Mesenchymal stem cell (in vitro differentiated cells and primary cell): ENCODE measurements at regions not wholly inside any gene's neighbourhood (a gene's known extent, or its start where the extent isn't known, plus 50 kb on each side); places are given as distances from the start of the nearest gene placed in this dataset.

Experiments used
- DNase-seq: peaks from one replicate; pipeline ENCODE4 v3.0.0-alpha.2; 2013
- H2AFZ ChIP-seq: one replicate; pipeline ENCODE4 v1.6.1; 2013; ENCODE audit warnings: low read depth, mild to moderate bottlenecking, control low read depth, inconsistent platforms, low read length, moderate library complexity
- H2AK5ac ChIP-seq: 2 replicates; pipeline ENCODE4 v1.6.1; 2013; ENCODE audit warnings: low read length, moderate library complexity, mild to moderate bottlenecking, inconsistent platforms; ENCODE audit not compliant: severe bottlenecking
- H2BK120ac ChIP-seq: one replicate; pipeline ENCODE4 v1.6.1; 2013; ENCODE audit warnings: low read depth, mild to moderate bottlenecking, inconsistent platforms, low read length, moderate library complexity
- H2BK12ac ChIP-seq, 2 experiments: one replicate each; pipeline ENCODE4 v1.6.1; 2013; ENCODE audit warnings: inconsistent platforms in 2 of 2, low read length in 2 of 2, mild to moderate bottlenecking in 2 of 2, moderate library complexity in 2 of 2, control low read depth in 1 of 2
- H2BK15ac ChIP-seq: one replicate; pipeline ENCODE4 v1.6.1; 2013; ENCODE audit warnings: mild to moderate bottlenecking, low read depth, inconsistent platforms; ENCODE audit not compliant: poor library complexity, severe bottlenecking
- H2BK5ac ChIP-seq: 2 replicates; pipeline ENCODE4 v1.6.1; 2013; ENCODE audit warnings: low read depth, mild to moderate bottlenecking, low read length, control low read depth, inconsistent platforms; ENCODE audit not compliant: poor library complexity, severe bottlenecking
- H3K14ac ChIP-seq, 2 experiments: one replicate each; pipeline ENCODE4 v1.6.1; 2013; ENCODE audit warnings: inconsistent platforms in 2 of 2, low read length in 2 of 2, control low read depth in 1 of 2, mild to moderate bottlenecking in 1 of 2, moderate library complexity in 1 of 2
- H3K18ac ChIP-seq, 2 experiments: one replicate each; pipeline ENCODE4 v1.6.1; 2013; ENCODE audit warnings: inconsistent platforms in 2 of 2, low read length in 2 of 2, control low read depth in 1 of 2, low read depth in 1 of 2, mild to moderate bottlenecking in 1 of 2
- H3K23ac ChIP-seq, 2 experiments: one replicate each; pipeline ENCODE4 v1.6.1; 2013; ENCODE audit warnings: inconsistent platforms in 2 of 2, low read length in 2 of 2, mild to moderate bottlenecking in 2 of 2, moderate library complexity in 2 of 2, control low read depth in 1 of 2
- H3K27ac ChIP-seq: 2 replicates; pipeline ENCODE4 v1.5.1; 2013; ENCODE audit warnings: mild to moderate bottlenecking, moderate library complexity, low read length, control low read depth, inconsistent platforms; ENCODE audit not compliant: poor library complexity, severe bottlenecking
- H3K27me3 ChIP-seq, 2 experiments: 2 replicates each; pipeline versions ENCODE4 v1.6.1 to v1.7.0; 2013; ENCODE audit warnings: low read length in 2 of 2, mild to moderate bottlenecking in 2 of 2, moderate library complexity in 2 of 2, control low read depth in 1 of 2, inconsistent platforms in 1 of 2; ENCODE audit not compliant: control insufficient read depth in 1 of 2, insufficient read depth in 1 of 2
- H3K36me3 ChIP-seq, 2 experiments: 2 replicates each; pipeline versions ENCODE4 v1.6.1 to v1.7.0; 2013; ENCODE audit warnings: low read length in 2 of 2, control low read depth in 1 of 2, inconsistent platforms in 1 of 2, low read depth in 1 of 2, mild to moderate bottlenecking in 1 of 2; ENCODE audit not compliant: insufficient read depth in 2 of 2, control insufficient read depth in 1 of 2
- H3K4ac ChIP-seq, 2 experiments: one replicate each; pipeline ENCODE4 v1.6.1; 2013; ENCODE audit warnings: inconsistent platforms in 2 of 2, low read length in 2 of 2, mild to moderate bottlenecking in 2 of 2, moderate library complexity in 2 of 2, control low read depth in 1 of 2, low read depth in 1 of 2
- H3K4me1 ChIP-seq: 2 replicates; pipeline ENCODE4 v1.6.1; 2013; ENCODE audit warnings: low read depth, low read length, control low read depth; ENCODE audit not compliant: control insufficient read depth, insufficient read depth
- H3K4me2 ChIP-seq: 2 replicates; pipeline ENCODE4 v1.6.1; 2013; ENCODE audit warnings: low read length, mild to moderate bottlenecking, inconsistent platforms; ENCODE audit not compliant: poor library complexity, severe bottlenecking
- H3K4me3 ChIP-seq, 2 experiments: 2 replicates each; pipeline versions ENCODE4 v1.5.1 to v1.7.0; 2013; ENCODE audit warnings: low read length in 2 of 2, mild to moderate bottlenecking in 2 of 2, control low read depth in 1 of 2, low read depth in 1 of 2; ENCODE audit not compliant: insufficient read depth in 1 of 2
- H3K79me1 ChIP-seq: replicated peaks from 2 replicates; pipeline ENCODE4 v1.6.1; 2013; ENCODE audit warnings: mild to moderate bottlenecking, control low read depth, low read length, inconsistent platforms; ENCODE audit not compliant: poor library complexity, severe bottlenecking
- H3K9ac ChIP-seq: 2 replicates; pipeline ENCODE4 v1.7.0; 2013; ENCODE audit warnings: mild to moderate bottlenecking, low read length, moderate library complexity
- H3K9me3 ChIP-seq: 2 replicates; pipeline ENCODE4 v1.7.0; 2013; ENCODE audit warnings: mild to moderate bottlenecking, low read length; ENCODE audit not compliant: control insufficient read depth
- H4K8ac ChIP-seq: one replicate; pipeline ENCODE4 v1.6.1; 2013; ENCODE audit warnings: inconsistent platforms, mild to moderate bottlenecking, low read length, moderate library complexity
- H4K91ac ChIP-seq: one replicate; pipeline ENCODE4 v1.6.1; 2013; ENCODE audit warnings: mild to moderate bottlenecking, low read length, inconsistent platforms
- WGBS: methylation state at CpG from one replicate; pipeline ENCODE4 v1.1.7; 2013; ENCODE audit warnings: mixed read lengths; 5-methylcytosine and 5-hydroxymethylcytosine counted together

GRCh38 chr7:81628951-81629350 is 140.9 kb downstream of the HGF start:
- Histone ChIP-seq H4K91ac (no peak overlapping the region), H3K4ac (no peak overlapping the region), H3K36me3 (no peaks in the 10 kb centered on the region), H2BK5ac (no peak overlapping the region), H3K9me3 (no peaks in the 10 kb centered on the region), H2AFZ (no peak overlapping the region), H3K4me3 (no peak overlapping the region), H3K4me1 (no peaks in the 10 kb centered on the region), H2AK5ac (no peak overlapping the region), H2BK120ac (no peak overlapping the region), H3K14ac (no peak overlapping the region), H3K27ac (no peak overlapping the region), H2BK15ac (no peak overlapping the region), H4K8ac (no peak overlapping the region), H3K4me2 (no peak overlapping the region), H3K9ac (peak overlapping the region; percentile 62), H3K79me1 (no peaks in the 10 kb centered on the region), H2BK12ac (no peak overlapping the region), H3K23ac (no peak overlapping the region), H3K18ac (no peak overlapping the region), H3K27me3 (no peaks in the 10 kb centered on the region)
- no peak for DNase-seq

- no peaks in the 10 kb centered on the region for H3K9me3 ChIP-seq
Observed at GRCh38 chr7:81627536-81628287, 142.1 kb downstream of the HGF start.

GRCh38 chr7:81626008-81626407 is 143.8 kb downstream of the HGF start:
- no peak overlapping the region for H4K8ac ChIP-seq
- no peak overlapping the region for H4K91ac ChIP-seq
- no peak overlapping the region for H2BK5ac ChIP-seq
- no peaks in the 10 kb centered on the region for H3K9me3 ChIP-seq
- H3K9ac ChIP-seq, result peak overlapping the region; percentile 68
- H3K79me1 ChIP-seq, result no peaks in the 10 kb centered on the region
- H2AK5ac ChIP-seq, result no peak overlapping the region
- H3K4me2 ChIP-seq, result no peak overlapping the region
- H3K27me3 ChIP-seq, result no peaks in the 10 kb centered on the region
- H3K18ac ChIP-seq, result no peak overlapping the region
- no peak overlapping the region for H2BK120ac ChIP-seq
- no CpG with 5 or more reads among the region's 1 CpG for WGBS
- H3K27ac ChIP-seq, result peak overlapping the region; percentile 54
- H2BK15ac ChIP-seq, result no peak overlapping the region
- H3K14ac ChIP-seq, result no peak overlapping the region
- DNase-seq, result peak; percentile 58
- no peaks in the 10 kb centered on the region for H3K36me3 ChIP-seq
- no peak overlapping the region for H2BK12ac ChIP-seq
- H3K4me1 ChIP-seq, result no peaks in the 10 kb centered on the region
- H2AFZ ChIP-seq, result no peak overlapping the region
- no peak overlapping the region for H3K4ac ChIP-seq
- no peak overlapping the region for H3K23ac ChIP-seq
- H3K4me3 ChIP-seq, result peak overlapping the region in 1 of 2 experiments; percentile 62

More at GRCh38 chr7:81627536-81628287, 142.1 kb downstream of the HGF start:
- H2AK5ac ChIP-seq, result no peak overlapping the region
- H2BK12ac ChIP-seq, result no peak overlapping the region
- H3K4ac ChIP-seq, result no peak overlapping the region
- H3K27me3 ChIP-seq, result no peaks in the 10 kb centered on the region
- H3K4me1 ChIP-seq, result no peaks in the 10 kb centered on the region
- H3K18ac ChIP-seq, result no peak overlapping the region
- no peak overlapping the region for H4K8ac ChIP-seq
- H3K4me2 ChIP-seq, result no peak overlapping the region
- H3K9ac ChIP-seq, result peak overlapping the region; percentile 62
- no peak overlapping the region for H3K27ac ChIP-seq
- H2BK120ac ChIP-seq, result no peak overlapping the region
- no peak overlapping the region for H4K91ac ChIP-seq
- no peak overlapping the region for H2BK5ac ChIP-seq
- 43% methylated on average over 1 of the region's 6 CpGs for WGBS
- H3K79me1 ChIP-seq, result no peaks in the 10 kb centered on the region
- H2AFZ ChIP-seq, result no peak overlapping the region
- H3K23ac ChIP-seq, result no peak overlapping the region
- H3K36me3 ChIP-seq, result no peaks in the 10 kb centered on the region
- no peak overlapping the region for H3K14ac ChIP-seq
- DNase-seq, result peak; percentile 74
- peak overlapping the region in 1 of 2 experiments; percentile 4 for H3K4me3 ChIP-seq
- H2BK15ac ChIP-seq, result no peak overlapping the region

GRCh38 chr7:81624650-81625631 is 144.9 kb downstream of the HGF start:
- Histone ChIP-seq H2AFZ (no peak overlapping the region), H3K79me1 (no peaks in the 10 kb centered on the region), H4K91ac (no peak overlapping the region), H3K36me3 (no peaks in the 10 kb centered on the region), H2BK5ac (no peak overlapping the region), H3K23ac (no peak overlapping the region), H3K4ac (no peak overlapping the region), H3K27me3 (no peaks in the 10 kb centered on the region), H2BK15ac (no peak overlapping the region), H3K14ac (no peak overlapping the region), H3K9ac (peak overlapping the region; percentile 68), H3K18ac (peak overlapping the region in 1 of 2 experiments; percentile 54), H2BK120ac (no peak overlapping the region), H2AK5ac (no peak overlapping the region), H2BK12ac (no peak overlapping the region), H3K27ac (peak overlapping the region; percentile 32), H3K4me3 (peak overlapping the region in 1 of 2 experiments; percentile 62), H4K8ac (no peak overlapping the region), H3K9me3 (no peaks in the 10 kb centered on the region), H3K4me2 (no peak overlapping the region), H3K4me1 (no peaks in the 10 kb centered on the region)
- DNase-seq, result no peak
- 81% methylated on average over 3 of the region's 6 CpGs for WGBS
